ENCODE measurements at regions not wholly inside any gene's neighbourhood (a gene's known extent, or its start where the extent isn't known, plus 50 kb on each side); places are given as distances from the start of the nearest gene placed in this dataset.

DNA sequence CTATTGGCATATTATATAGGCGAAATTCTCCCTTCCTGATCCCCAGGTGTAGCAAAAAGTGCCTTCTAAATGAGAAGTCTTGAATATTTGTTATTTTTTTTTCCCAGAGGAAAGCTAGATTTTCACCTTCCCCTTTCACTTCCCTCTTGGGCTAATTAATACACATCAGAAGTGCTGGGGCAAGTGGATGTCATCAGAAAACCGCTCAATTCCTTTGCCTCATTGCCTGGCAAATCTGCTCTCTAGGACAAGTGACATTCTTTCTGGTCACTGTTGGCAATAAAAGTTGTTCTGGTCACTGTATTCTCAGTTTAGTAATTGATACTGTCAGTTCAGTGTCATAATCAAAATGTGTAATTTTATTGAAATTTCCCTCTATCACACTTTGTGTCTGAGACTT lies 174.5 kb downstream of the ETNK1 start:
- H4K5ac ChIP-seq (ENCODE audit: low read length), result no peak overlapping the region
- H2BK15ac ChIP-seq (replicated peaks; ENCODE audit: low read depth), result no peak overlapping the region
- H3K9ac ChIP-seq (ENCODE audit: low read length), result no peak overlapping the region
- H3K4ac ChIP-seq (ENCODE audit: low read depth, low read length), result no peak overlapping the region
- H3K27me3 ChIP-seq (ENCODE audit: insufficient read depth, low read length, poor library complexity), result no peaks in the 10 kb centered on the region
- no peaks in the 10 kb centered on the region for H3K79me2 ChIP-seq (ENCODE audit: control insufficient read depth, insufficient read depth, low read length)
- no peak overlapping the region for H3K56ac ChIP-seq (ENCODE audit: low read length)
- H4K8ac ChIP-seq (ENCODE audit: low read depth, low read length), result no peak overlapping the region
- no peaks in the 10 kb centered on the region for H3K4me1 ChIP-seq (ENCODE audit: control insufficient read depth, low read depth, low read length)
- no peaks in the 10 kb centered on the region for H3K36me3 ChIP-seq (ENCODE audit: control insufficient read depth, insufficient read depth, low read length)
- no peak for DNase-seq
- no peaks in the 10 kb centered on the region for H3K79me1 ChIP-seq (ENCODE audit: low read length)
- no peak overlapping the region for H2BK120ac ChIP-seq (ENCODE audit: low read depth, low read length)
- no peak overlapping the region for H3K18ac ChIP-seq (ENCODE audit: low read length)
- H3K4me3 ChIP-seq (ENCODE audit: low read length), result no peak overlapping the region
- no peak overlapping the region for H3K27ac ChIP-seq (ENCODE audit: low read depth, low read length)
- H3K4me2 ChIP-seq (ENCODE audit: low read length), result no peak overlapping the region
- H2BK5ac ChIP-seq (ENCODE audit: low read length), result no peak overlapping the region
- H2AK5ac ChIP-seq (ENCODE audit: low read length), result no peak overlapping the region
- H3K23ac ChIP-seq (ENCODE audit: low read length), result no peak overlapping the region
- no CpG with 5 or more reads among the region's 2 CpGs for WGBS (ENCODE audit: extremely low coverage, insufficient coverage, low lambda C conversion rate)

DNA sequence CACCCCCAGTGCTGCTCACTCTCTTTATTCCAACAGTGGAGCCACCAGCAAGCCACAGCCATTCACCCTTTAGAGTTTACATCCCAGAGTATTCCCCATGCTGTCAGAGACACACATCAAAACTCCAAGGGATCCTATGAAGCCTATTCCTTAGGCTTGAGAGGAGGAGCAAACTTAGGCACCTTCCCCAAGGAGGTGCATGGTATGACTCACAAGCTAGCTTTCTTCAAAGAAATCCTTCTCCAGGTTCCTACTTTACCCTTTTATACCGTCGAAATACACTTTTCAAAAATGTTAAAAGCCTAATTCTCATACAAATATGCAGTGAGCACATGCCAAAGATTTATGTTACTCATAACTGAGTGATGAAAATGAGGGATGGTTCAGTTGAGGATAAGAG lies 175.4 kb downstream of the ETNK1 start:
- H3K56ac ChIP-seq (ENCODE audit: low read length), result no peak overlapping the region
- no peak overlapping the region for H3K4me3 ChIP-seq (ENCODE audit: low read length)
- H3K4me1 ChIP-seq (ENCODE audit: control insufficient read depth, low read depth, low read length), result no peaks in the 10 kb centered on the region
- no peak overlapping the region for H3K4ac ChIP-seq (ENCODE audit: low read depth, low read length)
- no CpG with 5 or more reads among the region's 2 CpGs for WGBS (ENCODE audit: extremely low coverage, insufficient coverage, low lambda C conversion rate)
- H3K9ac ChIP-seq (ENCODE audit: low read length), result no peak overlapping the region
- H2BK120ac ChIP-seq (ENCODE audit: low read depth, low read length), result no peak overlapping the region
- no peak overlapping the region for H3K27ac ChIP-seq (ENCODE audit: low read depth, low read length)
- H2BK5ac ChIP-seq (ENCODE audit: low read length), result no peak overlapping the region
- no peaks in the 10 kb centered on the region for H3K79me1 ChIP-seq (ENCODE audit: low read length)
- H2BK15ac ChIP-seq (replicated peaks; ENCODE audit: low read depth), result no peak overlapping the region
- no peak overlapping the region for H3K18ac ChIP-seq (ENCODE audit: low read length)
- H4K5ac ChIP-seq (ENCODE audit: low read length), result no peak overlapping the region
- no peaks in the 10 kb centered on the region for H3K27me3 ChIP-seq (ENCODE audit: insufficient read depth, low read length, poor library complexity)
- no peak overlapping the region for H3K23ac ChIP-seq (ENCODE audit: low read length)
- no peaks in the 10 kb centered on the region for H3K79me2 ChIP-seq (ENCODE audit: control insufficient read depth, insufficient read depth, low read length)
- H2AK5ac ChIP-seq (ENCODE audit: low read length), result no peak overlapping the region
- H3K4me2 ChIP-seq (ENCODE audit: low read length), result no peak overlapping the region
- no peak overlapping the region for H4K8ac ChIP-seq (ENCODE audit: low read depth, low read length)
- DNase-seq, result no peak
- no peaks in the 10 kb centered on the region for H3K36me3 ChIP-seq (ENCODE audit: control insufficient read depth, insufficient read depth, low read length)

DNA sequence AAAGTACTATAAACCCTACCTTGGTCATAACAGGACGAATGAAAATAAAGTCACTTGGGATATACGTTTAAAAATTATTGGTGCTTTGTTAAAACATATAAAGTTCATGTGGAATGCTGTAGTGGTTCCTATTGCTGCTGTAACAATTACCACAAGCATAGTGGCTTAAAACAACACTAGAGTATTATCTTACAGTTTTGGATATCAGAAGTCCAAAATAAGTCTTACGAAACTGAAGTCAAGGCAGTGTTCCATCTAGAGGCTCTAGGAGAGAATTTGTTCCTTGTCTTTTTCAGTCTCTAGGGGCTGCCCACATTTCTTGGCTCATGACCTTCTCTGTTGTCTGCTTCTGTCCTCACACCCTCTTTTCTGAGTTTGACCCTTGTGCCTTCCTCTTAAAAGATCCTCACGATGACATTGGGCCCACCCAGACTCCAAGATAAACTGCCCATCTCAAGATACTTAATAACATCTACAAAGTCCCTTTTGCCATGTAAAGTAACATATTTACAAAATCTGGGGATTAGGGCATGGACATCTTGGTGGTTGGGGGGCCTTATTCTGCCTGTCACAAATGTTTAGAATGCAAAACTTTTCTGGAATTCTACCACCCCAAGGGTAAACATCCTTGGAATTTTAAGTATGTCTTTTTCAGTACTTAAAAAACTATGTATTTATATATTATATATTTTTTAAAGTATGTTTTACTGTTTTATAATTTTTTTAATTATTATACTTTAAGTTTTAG lies 178.1 kb downstream of the ETNK1 start:
- Histone ChIP-seq H3K56ac (ENCODE audit: low read length) (no peak overlapping the region), H2BK15ac (replicated peaks; ENCODE audit: low read depth) (no peak overlapping the region), H2AK5ac (ENCODE audit: low read length) (no peak overlapping the region), H3K27me3 (ENCODE audit: insufficient read depth, low read length, poor library complexity) (no peaks in the 10 kb centered on the region), H2BK120ac (ENCODE audit: low read depth, low read length) (no peak overlapping the region), H3K4ac (ENCODE audit: low read depth, low read length) (no peak overlapping the region), H4K8ac (ENCODE audit: low read depth, low read length) (no peak overlapping the region), H3K36me3 (ENCODE audit: control insufficient read depth, insufficient read depth, low read length) (no peaks in the 10 kb centered on the region), H3K4me1 (ENCODE audit: control insufficient read depth, low read depth, low read length) (no peaks in the 10 kb centered on the region), H3K4me2 (ENCODE audit: low read length) (no peak overlapping the region), H3K23ac (ENCODE audit: low read length) (no peak overlapping the region), H3K79me2 (ENCODE audit: control insufficient read depth, insufficient read depth, low read length) (no peaks in the 10 kb centered on the region), H3K9ac (ENCODE audit: low read length) (no peak overlapping the region), H4K5ac (ENCODE audit: low read length) (no peak overlapping the region), H2BK5ac (ENCODE audit: low read length) (no peak overlapping the region), H3K79me1 (ENCODE audit: low read length) (no peaks in the 10 kb centered on the region), H3K4me3 (ENCODE audit: low read length) (no peak overlapping the region), H3K18ac (ENCODE audit: low read length) (no peak overlapping the region), H3K27ac (ENCODE audit: low read depth, low read length) (no peak overlapping the region)
- no CpG with 5 or more reads among the region's 4 CpGs for WGBS (ENCODE audit: extremely low coverage, insufficient coverage, low lambda C conversion rate)
- DNase-seq, result peak; percentile 50

DNA sequence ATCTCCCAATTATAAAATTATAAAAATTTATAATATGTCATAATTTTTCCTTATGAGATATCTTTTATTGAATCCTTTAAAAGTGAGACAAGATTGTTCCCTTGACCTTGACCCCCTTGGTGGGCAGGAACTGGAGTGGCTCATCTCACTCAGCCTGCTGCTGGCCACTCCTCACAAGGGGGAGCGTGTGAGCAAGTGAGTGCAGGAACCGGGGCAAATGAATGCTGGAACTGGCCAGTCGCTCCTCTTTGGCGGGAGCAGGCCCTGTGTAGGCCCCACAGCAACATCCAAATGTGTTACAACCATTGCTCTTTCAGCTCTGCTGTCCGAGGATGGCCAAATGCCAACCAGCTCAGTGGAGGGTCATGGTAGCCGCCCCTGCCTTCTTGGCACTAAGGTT lies 178.8 kb downstream of the ETNK1 start:
- H2AK5ac ChIP-seq (ENCODE audit: low read length), result no peak overlapping the region
- no peak overlapping the region for H2BK120ac ChIP-seq (ENCODE audit: low read depth, low read length)
- no peak overlapping the region for H3K4me2 ChIP-seq (ENCODE audit: low read length)
- no peak overlapping the region for H3K18ac ChIP-seq (ENCODE audit: low read length)
- no peaks in the 10 kb centered on the region for H3K27me3 ChIP-seq (ENCODE audit: insufficient read depth, low read length, poor library complexity)
- no peak overlapping the region for H2BK5ac ChIP-seq (ENCODE audit: low read length)
- H3K36me3 ChIP-seq (ENCODE audit: control insufficient read depth, insufficient read depth, low read length), result no peaks in the 10 kb centered on the region
- no peak overlapping the region for H3K4ac ChIP-seq (ENCODE audit: low read depth, low read length)
- no peak overlapping the region for H3K9ac ChIP-seq (ENCODE audit: low read length)
- no peak overlapping the region for H3K4me3 ChIP-seq (ENCODE audit: low read length)
- no CpG with 5 or more reads among the region's 6 CpGs for WGBS (ENCODE audit: extremely low coverage, insufficient coverage, low lambda C conversion rate)
- no peak overlapping the region for H4K5ac ChIP-seq (ENCODE audit: low read length)
- H3K23ac ChIP-seq (ENCODE audit: low read length), result no peak overlapping the region
- no peaks in the 10 kb centered on the region for H3K79me2 ChIP-seq (ENCODE audit: control insufficient read depth, insufficient read depth, low read length)
- no peak overlapping the region for H3K27ac ChIP-seq (ENCODE audit: low read depth, low read length)
- peak; percentile 60 for DNase-seq
- no peaks in the 10 kb centered on the region for H3K79me1 ChIP-seq (ENCODE audit: low read length)
- H3K4me1 ChIP-seq (ENCODE audit: control insufficient read depth, low read depth, low read length), result no peaks in the 10 kb centered on the region
- no peak overlapping the region for H2BK15ac ChIP-seq (replicated peaks; ENCODE audit: low read depth)
- no peak overlapping the region for H3K56ac ChIP-seq (ENCODE audit: low read length)
- H4K8ac ChIP-seq (ENCODE audit: low read depth, low read length), result no peak overlapping the region

DNA sequence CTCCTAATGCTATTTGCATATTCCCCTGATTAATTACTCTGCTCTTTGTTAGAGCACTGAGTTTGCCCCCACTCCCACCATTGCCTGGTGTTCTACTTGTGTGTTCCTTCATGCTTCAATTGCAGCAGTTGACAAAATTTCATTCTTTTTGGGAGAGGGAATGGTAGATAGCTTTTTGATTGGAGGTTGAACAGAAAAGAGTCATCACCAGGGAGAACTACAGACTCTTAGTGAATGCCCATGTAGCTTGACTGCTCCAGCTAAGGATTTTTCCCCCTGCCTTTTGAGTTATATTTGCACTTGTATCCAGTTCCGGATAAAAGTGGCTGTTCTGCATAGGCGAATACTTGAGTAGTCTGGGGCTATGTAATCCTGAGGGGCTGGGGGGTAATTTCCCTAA lies 183.9 kb downstream of the ETNK1 start:
- H3K9ac ChIP-seq (ENCODE audit: low read length), result no peak overlapping the region
- no peaks in the 10 kb centered on the region for H3K36me3 ChIP-seq (ENCODE audit: control insufficient read depth, insufficient read depth, low read length)
- DNase-seq, result no peak
- H3K23ac ChIP-seq (ENCODE audit: low read length), result no peak overlapping the region
- H2BK5ac ChIP-seq (ENCODE audit: low read length), result no peak overlapping the region
- no peak overlapping the region for H2BK15ac ChIP-seq (replicated peaks; ENCODE audit: low read depth)
- no peak overlapping the region for H3K18ac ChIP-seq (ENCODE audit: low read length)
- H4K5ac ChIP-seq (ENCODE audit: low read length), result no peak overlapping the region
- no peak overlapping the region for H3K27ac ChIP-seq (ENCODE audit: low read depth, low read length)
- no peak overlapping the region for H3K4me3 ChIP-seq (ENCODE audit: low read length)
- no peak overlapping the region for H3K4ac ChIP-seq (ENCODE audit: low read depth, low read length)
- WGBS (ENCODE audit: extremely low coverage, insufficient coverage, low lambda C conversion rate), result no CpG with 5 or more reads among the region's 2 CpGs
- no peaks in the 10 kb centered on the region for H3K79me2 ChIP-seq (ENCODE audit: control insufficient read depth, insufficient read depth, low read length)
- no peaks in the 10 kb centered on the region for H3K79me1 ChIP-seq (ENCODE audit: low read length)
- no peaks in the 10 kb centered on the region for H3K4me1 ChIP-seq (ENCODE audit: control insufficient read depth, low read depth, low read length)
- no peak overlapping the region for H2AK5ac ChIP-seq (ENCODE audit: low read length)
- no peak overlapping the region for H4K8ac ChIP-seq (ENCODE audit: low read depth, low read length)
- no peak overlapping the region for H3K56ac ChIP-seq (ENCODE audit: low read length)
- H3K27me3 ChIP-seq (ENCODE audit: insufficient read depth, low read length, poor library complexity), result no peaks in the 10 kb centered on the region
- no peak overlapping the region for H3K4me2 ChIP-seq (ENCODE audit: low read length)
- H2BK120ac ChIP-seq (ENCODE audit: low read depth, low read length), result no peak overlapping the region

DNA sequence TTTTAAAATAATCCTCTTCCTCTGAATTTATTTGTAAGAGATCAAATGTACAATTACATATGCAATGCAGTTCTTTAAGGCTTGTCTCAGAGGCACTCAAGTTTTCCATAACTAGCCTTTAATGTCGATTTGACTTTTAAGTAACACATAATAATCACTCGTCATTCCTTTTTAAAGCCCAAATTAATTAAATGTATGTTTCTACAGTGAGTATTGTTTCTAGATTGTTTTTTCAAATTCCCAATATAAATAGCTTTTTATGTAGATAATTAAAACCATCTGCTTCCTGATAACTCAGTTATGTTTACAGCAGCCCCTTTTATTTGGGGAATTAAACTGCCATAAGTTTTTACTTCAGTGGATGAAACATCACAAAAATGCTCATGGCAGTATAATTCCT lies 185.1 kb downstream of the ETNK1 start:
- no peak overlapping the region for H3K4me3 ChIP-seq (ENCODE audit: low read length)
- no peaks in the 10 kb centered on the region for H3K79me2 ChIP-seq (ENCODE audit: control insufficient read depth, insufficient read depth, low read length)
- H4K8ac ChIP-seq (ENCODE audit: low read depth, low read length), result no peak overlapping the region
- H3K23ac ChIP-seq (ENCODE audit: low read length), result no peak overlapping the region
- no peak overlapping the region for H2BK15ac ChIP-seq (replicated peaks; ENCODE audit: low read depth)
- WGBS (ENCODE audit: extremely low coverage, insufficient coverage, low lambda C conversion rate), result 100% methylated on average over 1 of the region's 2 CpGs
- no peak overlapping the region for H3K18ac ChIP-seq (ENCODE audit: low read length)
- H3K56ac ChIP-seq (ENCODE audit: low read length), result no peak overlapping the region
- H3K4me2 ChIP-seq (ENCODE audit: low read length), result no peak overlapping the region
- no peak for DNase-seq
- no peak overlapping the region for H2BK5ac ChIP-seq (ENCODE audit: low read length)
- H4K5ac ChIP-seq (ENCODE audit: low read length), result no peak overlapping the region
- H3K9ac ChIP-seq (ENCODE audit: low read length), result no peak overlapping the region
- no peaks in the 10 kb centered on the region for H3K4me1 ChIP-seq (ENCODE audit: control insufficient read depth, low read depth, low read length)
- no peak overlapping the region for H3K4ac ChIP-seq (ENCODE audit: low read depth, low read length)
- no peaks in the 10 kb centered on the region for H3K27me3 ChIP-seq (ENCODE audit: insufficient read depth, low read length, poor library complexity)
- H2AK5ac ChIP-seq (ENCODE audit: low read length), result no peak overlapping the region
- H3K36me3 ChIP-seq (ENCODE audit: control insufficient read depth, insufficient read depth, low read length), result no peaks in the 10 kb centered on the region
- H2BK120ac ChIP-seq (ENCODE audit: low read depth, low read length), result no peak overlapping the region
- H3K79me1 ChIP-seq (ENCODE audit: low read length), result no peaks in the 10 kb centered on the region
- H3K27ac ChIP-seq (ENCODE audit: low read depth, low read length), result no peak overlapping the region

All from mesendoderm (in vitro differentiated cells).